22Rv1 (cell line): ENCODE measurements at regions not wholly inside any gene's neighbourhood (a gene's known extent, or its start where the extent isn't known, plus 50 kb on each side); places are given as distances from the start of the nearest gene placed in this dataset.

ENCODE experiments used
- CTCF ChIP-seq: fragments of 450-650 bp; IDR thresholded peaks from 2 replicates; pipeline ENCODE4 v1.5.1; 2017; ENCODE audit warnings: mild to moderate bottlenecking
- ZFX ChIP-seq: fragments of 450-650 bp; IDR thresholded peaks from 2 replicates; pipeline ENCODE4 v1.6.1; 2017; ENCODE audit warnings: antibody characterized with exemption, borderline replicate concordance

GRCh38 chr5:106019261-106019660 lies 1651.5 kb downstream of the EFNA5 start:
- no peak for TF ChIP-seq CTCF
- no peak for TF ChIP-seq ZFX
